A549 (cell line): ENCODE measurements at regions not wholly inside any gene's neighbourhood (a gene's known extent, or its start where the extent isn't known, plus 50 kb on each side); places are given as distances from the start of the nearest gene placed in this dataset.

ENCODE experiments used
- ATAC-seq, 2 experiments: fragments of 200-7000 bp in 1 of 2; fragments of >200 bp in 1 of 2; cut with Nextera tagmentation in 1 of 2; cut with Tn5 transposase in 1 of 2; 3 replicates each; pipeline versions ENCODE4 v1.8.0 to v1.9.1; 2018 to 2020; ENCODE audit warnings: mild to moderate bottlenecking in 1 of 2, moderate library complexity in 1 of 2
- CTCF ChIA-PET: fragments of 300-600 bp; sonication (Branson Sonifier 250); formaldehyde crosslinking; extraction: SDS; loops from one replicate; lab custom pipeline; 2021; ENCODE audit warnings: antibody characterized with exemption, inconsistent platforms; lab: Yijun Ruan, JAX
- POLR2A ChIA-PET: fragments of 350-600 bp; formaldehyde crosslinking; extraction: SDS; loops from one replicate; lab custom pipeline; 2021; ENCODE audit warnings: antibody characterized with exemption, inconsistent platforms; lab: Yijun Ruan, JAX
- DNase-seq, 2 experiments: peaks; one replicate each; pipeline versions ENCODE4 v3.0.0 to v3.0.0-alpha.2; 2011 to 2016; ENCODE audit warnings: low read depth in 1 of 2, low spot score in 1 of 2
- FAIRE-seq: peaks from 2 replicates; lab custom pipeline; 2011; peaks lifted over from hg19 to GRCh38; lab: Jason Lieb, UNC
- H3K27ac ChIP-seq, 2 experiments: fragments of >200 bp; sonication (Bioruptor Twin); formaldehyde crosslinking; 3 replicates each; pipeline ENCODE4 v1.5.1; 2016 to 2017
- H3K4me1 ChIP-seq: fragments of >200 bp; sonication (Bioruptor Twin); formaldehyde crosslinking; 3 replicates; pipeline ENCODE4 v1.6.1; 2016
- H3K4me2 ChIP-seq: fragments of >200 bp; sonication (Bioruptor Twin); formaldehyde crosslinking; 3 replicates; pipeline ENCODE4 v1.6.1; 2016
- H3K4me3 ChIP-seq: fragments of >200 bp; sonication (Bioruptor Twin); formaldehyde crosslinking; 3 replicates; pipeline ENCODE4 v1.5.1; 2016
- H3K9me3 ChIP-seq: fragments of >200 bp; sonication (Bioruptor Twin); formaldehyde crosslinking; 3 replicates; pipeline ENCODE4 v1.6.1; 2016
- CBX2 ChIP-seq: fragments of 200-600 bp; sonication (generic); IDR thresholded peaks from 2 replicates; pipeline ENCODE4 v1.6.1; 2016; ENCODE audit warnings: low read depth, mild to moderate bottlenecking, borderline replicate concordance
- CBX8 ChIP-seq: fragments of 200-600 bp; sonication (generic); IDR thresholded peaks from 2 replicates; pipeline ENCODE4 v1.6.1; 2016
- CEBPB ChIP-seq, 2 experiments: fragments of >200 bp in 1 of 2; sonication (Bioruptor Twin) in 1 of 2; formaldehyde crosslinking in 1 of 2; IDR thresholded peaks; 2 replicates each; pipeline ENCODE4 v1.6.1; 2012 to 2016
- CHD2 ChIP-seq: fragments of 150-350 bp; IDR thresholded peaks from 2 replicates; pipeline ENCODE4 v1.6.1; 2014; ENCODE audit warnings: low read length; ENCODE audit not compliant: partially characterized antibody
- EHF ChIP-seq: fragments of 250-450 bp; sonication (Bioruptor Pico); IDR thresholded peaks from 2 replicates; pipeline ENCODE4 v1.5.0; 2020; ENCODE audit warnings: mild to moderate bottlenecking
- EHMT2 ChIP-seq: fragments of 200-600 bp; sonication (generic); IDR thresholded peaks from 2 replicates; pipeline ENCODE4 v1.6.1; 2016; ENCODE audit warnings: antibody characterized with exemption, low read depth, mild to moderate bottlenecking, moderate library complexity
- ESRRA ChIP-seq: fragments of 150-350 bp; IDR thresholded peaks from 2 replicates; pipeline ENCODE4 v1.6.1; 2014; ENCODE audit warnings: mild to moderate bottlenecking, low read length, borderline replicate concordance
- FOSB ChIP-seq: fragments of 250-450 bp; sonication (Bioruptor Pico); IDR thresholded peaks from 2 replicates; pipeline ENCODE4 v1.5.0; 2020; ENCODE audit warnings: mild to moderate bottlenecking, moderate library complexity
- FOSL2 ChIP-seq, 2 experiments: fragments of 450-650 bp in 1 of 2; fragments of >200 bp in 1 of 2; sonication (Bioruptor Twin) in 1 of 2; formaldehyde crosslinking; IDR thresholded peaks; 2 replicates each; pipeline versions ENCODE4 v1.5.0 to v1.6.1; 2016 to 2020; ENCODE audit warnings: mild to moderate bottlenecking in 1 of 2, moderate library complexity in 1 of 2
- HDAC2 ChIP-seq: fragments of 200-600 bp; sonication (generic); IDR thresholded peaks from 2 replicates; pipeline ENCODE4 v1.6.1; 2016
- MAFK ChIP-seq: fragments of 450-650 bp; IDR thresholded peaks from 2 replicates; pipeline ENCODE4 v1.6.1; 2014; ENCODE audit not compliant: partially characterized antibody
- POLR2A ChIP-seq: IDR thresholded peaks from 2 replicates; pipeline ENCODE4 v1.6.1; 2012; ENCODE audit warnings: mild to moderate bottlenecking, low read length
- SMC3 ChIP-seq: fragments of >200 bp; sonication (Bioruptor Twin); formaldehyde crosslinking; IDR thresholded peaks from 3 replicates; pipeline ENCODE4 v1.6.1; 2018; ENCODE audit warnings: inconsistent platforms
- TFCP2L1 ChIP-seq: fragments of 250-450 bp; sonication (Bioruptor Pico); IDR thresholded peaks from 2 replicates; pipeline ENCODE4 v1.5.0; 2021; ENCODE audit warnings: mild to moderate bottlenecking
- ZFP36 ChIP-seq: fragments of 450-650 bp; IDR thresholded peaks from 2 replicates; pipeline ENCODE4 v1.6.1; 2014; ENCODE audit warnings: borderline replicate concordance; ENCODE audit not compliant: partially characterized antibody
- WGBS: methylation state at CpG from one replicate; pipeline ENCODE4 v1.1.6; 2017; ENCODE audit errors: missing lambda C conversion rate; 5-methylcytosine and 5-hydroxymethylcytosine counted together
- TF ChIP-seq, protein P1 (sequence below): fragments of 200-600 bp; sonication (generic); IDR thresholded peaks from 2 replicates; pipeline ENCODE4 v1.6.1; 2016; ENCODE audit warnings: antibody characterized with exemption, mild to moderate bottlenecking, moderate library complexity
- TF ChIP-seq, protein P2 (sequence below): fragments of 250-450 bp; sonication (Bioruptor Pico); IDR thresholded peaks from 2 replicates; pipeline ENCODE4 v1.5.0; 2021; ENCODE audit warnings: mild to moderate bottlenecking, moderate library complexity, borderline replicate concordance
- TF ChIP-seq, protein P3 (sequence below): IDR thresholded peaks from 2 replicates; pipeline ENCODE4 v1.6.1; 2012; ENCODE audit warnings: low read depth, borderline replicate concordance
- TF ChIP-seq, protein P4 (sequence below): fragments of >200 bp; sonication (Bioruptor Twin); formaldehyde crosslinking; IDR thresholded peaks from 3 replicates; pipeline ENCODE4 v1.5.1; 2016

DNA sequence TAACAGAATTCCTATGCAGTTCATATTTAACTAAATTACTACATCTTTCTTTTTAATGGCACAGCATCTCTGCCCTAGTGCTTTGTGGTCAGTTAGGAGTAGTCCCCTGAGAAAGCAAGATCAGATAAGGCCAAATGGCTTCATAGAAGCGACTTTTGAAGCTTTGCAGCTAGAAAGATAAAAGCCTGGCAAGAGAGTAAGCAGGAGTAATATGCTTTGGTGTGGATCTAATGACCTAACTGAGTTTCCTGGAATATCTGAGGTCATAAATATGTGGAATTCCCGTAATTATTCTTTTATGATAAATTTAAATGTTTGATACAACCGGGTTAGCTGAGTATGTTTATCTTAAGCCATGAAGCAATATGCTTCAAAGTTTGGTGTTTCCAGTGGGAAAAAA is 374.9 kb upstream of the LRRC3B start (continued):
- TF ChIP-seq, protein P1, sequence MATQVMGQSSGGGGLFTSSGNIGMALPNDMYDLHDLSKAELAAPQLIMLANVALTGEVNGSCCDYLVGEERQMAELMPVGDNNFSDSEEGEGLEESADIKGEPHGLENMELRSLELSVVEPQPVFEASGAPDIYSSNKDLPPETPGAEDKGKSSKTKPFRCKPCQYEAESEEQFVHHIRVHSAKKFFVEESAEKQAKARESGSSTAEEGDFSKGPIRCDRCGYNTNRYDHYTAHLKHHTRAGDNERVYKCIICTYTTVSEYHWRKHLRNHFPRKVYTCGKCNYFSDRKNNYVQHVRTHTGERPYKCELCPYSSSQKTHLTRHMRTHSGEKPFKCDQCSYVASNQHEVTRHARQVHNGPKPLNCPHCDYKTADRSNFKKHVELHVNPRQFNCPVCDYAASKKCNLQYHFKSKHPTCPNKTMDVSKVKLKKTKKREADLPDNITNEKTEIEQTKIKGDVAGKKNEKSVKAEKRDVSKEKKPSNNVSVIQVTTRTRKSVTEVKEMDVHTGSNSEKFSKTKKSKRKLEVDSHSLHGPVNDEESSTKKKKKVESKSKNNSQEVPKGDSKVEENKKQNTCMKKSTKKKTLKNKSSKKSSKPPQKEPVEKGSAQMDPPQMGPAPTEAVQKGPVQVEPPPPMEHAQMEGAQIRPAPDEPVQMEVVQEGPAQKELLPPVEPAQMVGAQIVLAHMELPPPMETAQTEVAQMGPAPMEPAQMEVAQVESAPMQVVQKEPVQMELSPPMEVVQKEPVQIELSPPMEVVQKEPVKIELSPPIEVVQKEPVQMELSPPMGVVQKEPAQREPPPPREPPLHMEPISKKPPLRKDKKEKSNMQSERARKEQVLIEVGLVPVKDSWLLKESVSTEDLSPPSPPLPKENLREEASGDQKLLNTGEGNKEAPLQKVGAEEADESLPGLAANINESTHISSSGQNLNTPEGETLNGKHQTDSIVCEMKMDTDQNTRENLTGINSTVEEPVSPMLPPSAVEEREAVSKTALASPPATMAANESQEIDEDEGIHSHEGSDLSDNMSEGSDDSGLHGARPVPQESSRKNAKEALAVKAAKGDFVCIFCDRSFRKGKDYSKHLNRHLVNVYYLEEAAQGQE, result no peak
- no peak for TF ChIP-seq ZFP36
- TF ChIP-seq TFCP2L1 (CRISPR knock-in tag), result no peak
- no peak for TF ChIP-seq MAFK
- TF ChIP-seq EHF, result no peak
- no peak for TF ChIP-seq HDAC2
- no peak for TF ChIP-seq EHMT2
- TF ChIP-seq FOSB (CRISPR knock-in tag), result no peak
- TF ChIP-seq CEBPB (IDR thresholded peaks at IDR 0.05), result no peak
- no peak for TF ChIP-seq FOSL2 (IDR thresholded peaks at IDR 0.05)
- TF ChIP-seq FOSL2 (CRISPR knock-in tag; IDR thresholded peaks at IDR 0.05), result no peak

DNA sequence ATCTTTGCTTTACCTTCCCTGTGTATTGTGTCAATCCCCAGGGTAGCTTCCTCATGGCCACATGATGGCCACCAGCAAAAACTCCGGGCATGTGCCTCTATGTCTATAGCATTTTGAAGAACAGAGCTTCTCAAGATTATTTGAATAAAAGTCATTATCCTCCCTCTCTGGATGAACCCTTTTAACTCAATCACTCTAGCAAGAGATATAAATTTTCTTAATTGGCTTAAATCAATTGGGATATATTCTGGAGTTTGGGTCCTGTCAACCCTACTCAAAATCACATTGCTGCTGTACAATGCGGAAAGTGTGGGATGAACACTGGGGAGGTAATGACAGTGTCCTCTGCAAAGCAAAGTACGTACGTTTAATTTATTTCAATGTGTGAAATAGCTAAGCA is 370.6 kb upstream of the LRRC3B start:
- Histone ChIP-seq H3K4me1 (no peaks in the 10 kb centered on the region), H3K27ac (no peak overlapping the region), H3K4me3 (no peak overlapping the region), H3K4me2 (no peak overlapping the region), H3K9me3 (no peaks in the 10 kb centered on the region)
- FAIRE-seq (no peak), ATAC-seq (no peak), DNase-seq (no peak)
- 66% methylated on average over 4 of the region's 4 CpGs for WGBS
- TF ChIP-seq CEBPB (IDR thresholded peaks at IDR 0.05), result no peak
- TF ChIP-seq CBX2, result no peak
- TF ChIP-seq, protein P2, sequence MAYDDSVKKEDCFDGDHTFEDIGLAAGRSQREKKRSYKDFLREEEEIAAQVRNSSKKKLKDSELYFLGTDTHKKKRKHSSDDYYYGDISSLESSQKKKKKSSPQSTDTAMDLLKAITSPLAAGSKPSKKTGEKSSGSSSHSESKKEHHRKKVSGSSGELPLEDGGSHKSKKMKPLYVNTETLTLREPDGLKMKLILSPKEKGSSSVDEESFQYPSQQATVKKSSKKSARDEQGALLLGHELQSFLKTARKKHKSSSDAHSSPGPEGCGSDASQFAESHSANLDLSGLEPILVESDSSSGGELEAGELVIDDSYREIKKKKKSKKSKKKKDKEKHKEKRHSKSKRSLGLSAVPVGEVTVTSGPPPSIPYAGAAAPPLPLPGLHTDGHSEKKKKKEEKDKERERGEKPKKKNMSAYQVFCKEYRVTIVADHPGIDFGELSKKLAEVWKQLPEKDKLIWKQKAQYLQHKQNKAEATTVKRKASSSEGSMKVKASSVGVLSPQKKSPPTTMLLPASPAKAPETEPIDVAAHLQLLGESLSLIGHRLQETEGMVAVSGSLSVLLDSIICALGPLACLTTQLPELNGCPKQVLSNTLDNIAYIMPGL (CRISPR knock-in tag), result no peak
- TF ChIP-seq TFCP2L1 (CRISPR knock-in tag), result no peak
- TF ChIP-seq FOSB (CRISPR knock-in tag), result no peak
- no peak for TF ChIP-seq CBX8
- TF ChIP-seq, protein P3, sequence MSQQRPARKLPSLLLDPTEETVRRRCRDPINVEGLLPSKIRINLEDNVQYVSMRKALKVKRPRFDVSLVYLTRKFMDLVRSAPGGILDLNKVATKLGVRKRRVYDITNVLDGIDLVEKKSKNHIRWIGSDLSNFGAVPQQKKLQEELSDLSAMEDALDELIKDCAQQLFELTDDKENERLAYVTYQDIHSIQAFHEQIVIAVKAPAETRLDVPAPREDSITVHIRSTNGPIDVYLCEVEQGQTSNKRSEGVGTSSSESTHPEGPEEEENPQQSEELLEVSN, result no peak
- TF ChIP-seq, protein P4, sequence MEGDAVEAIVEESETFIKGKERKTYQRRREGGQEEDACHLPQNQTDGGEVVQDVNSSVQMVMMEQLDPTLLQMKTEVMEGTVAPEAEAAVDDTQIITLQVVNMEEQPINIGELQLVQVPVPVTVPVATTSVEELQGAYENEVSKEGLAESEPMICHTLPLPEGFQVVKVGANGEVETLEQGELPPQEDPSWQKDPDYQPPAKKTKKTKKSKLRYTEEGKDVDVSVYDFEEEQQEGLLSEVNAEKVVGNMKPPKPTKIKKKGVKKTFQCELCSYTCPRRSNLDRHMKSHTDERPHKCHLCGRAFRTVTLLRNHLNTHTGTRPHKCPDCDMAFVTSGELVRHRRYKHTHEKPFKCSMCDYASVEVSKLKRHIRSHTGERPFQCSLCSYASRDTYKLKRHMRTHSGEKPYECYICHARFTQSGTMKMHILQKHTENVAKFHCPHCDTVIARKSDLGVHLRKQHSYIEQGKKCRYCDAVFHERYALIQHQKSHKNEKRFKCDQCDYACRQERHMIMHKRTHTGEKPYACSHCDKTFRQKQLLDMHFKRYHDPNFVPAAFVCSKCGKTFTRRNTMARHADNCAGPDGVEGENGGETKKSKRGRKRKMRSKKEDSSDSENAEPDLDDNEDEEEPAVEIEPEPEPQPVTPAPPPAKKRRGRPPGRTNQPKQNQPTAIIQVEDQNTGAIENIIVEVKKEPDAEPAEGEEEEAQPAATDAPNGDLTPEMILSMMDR, result no peak
- no peak for TF ChIP-seq POLR2A
- TF ChIP-seq, protein P1, result no peak
- TF ChIP-seq ZFP36, result no peak
- no peak for TF ChIP-seq CHD2
- no peak for TF ChIP-seq SMC3
- TF ChIP-seq ESRRA, result no peak
- POLR2A ChIA-PET, result no interaction called here
- CTCF ChIA-PET, result no interaction called here
